Neuronal stem cell (in vitro differentiated cells): ENCODE measurements at regions not wholly inside any gene's neighbourhood (a gene's known extent, or its start where the extent isn't known, plus 50 kb on each side); places are given as distances from the start of the nearest gene placed in this dataset.

Source experiments
- DNase-seq: peaks from one replicate; pipeline ENCODE4 v3.0.0-alpha.2; 2013; ENCODE audit warnings: low spot score
- H2AFZ ChIP-seq: one replicate; pipeline ENCODE4 v1.6.1; 2013; ENCODE audit warnings: mild to moderate bottlenecking, low read length, inconsistent platforms
- H2AK5ac ChIP-seq: 2 replicates; pipeline ENCODE4 v1.6.1; 2013; ENCODE audit warnings: low read depth, mild to moderate bottlenecking, inconsistent platforms, low read length, moderate library complexity, mixed read lengths
- H2BK120ac ChIP-seq: 2 replicates; pipeline ENCODE4 v1.6.1; 2013; ENCODE audit warnings: low read depth, mild to moderate bottlenecking, inconsistent platforms, low read length, moderate library complexity, mixed read lengths
- H2BK12ac ChIP-seq: one replicate; pipeline ENCODE4 v1.6.1; 2013; ENCODE audit warnings: low read length, inconsistent platforms
- H2BK15ac ChIP-seq: 2 replicates; pipeline ENCODE4 v1.6.1; 2013; ENCODE audit warnings: mild to moderate bottlenecking, low read length, inconsistent platforms, mixed read lengths
- H2BK5ac ChIP-seq: one replicate; pipeline ENCODE4 v1.6.1; 2013; ENCODE audit warnings: inconsistent platforms, mild to moderate bottlenecking, low read length, moderate library complexity
- H3K14ac ChIP-seq: one replicate; pipeline ENCODE4 v1.6.1; 2013; ENCODE audit warnings: low read length, inconsistent platforms
- H3K18ac ChIP-seq: 2 replicates; pipeline ENCODE4 v1.6.1; 2013; ENCODE audit warnings: low read length, inconsistent platforms
- H3K23ac ChIP-seq: 2 replicates; pipeline ENCODE4 v1.6.1; 2013; ENCODE audit warnings: low read depth, mild to moderate bottlenecking, mixed read lengths, low read length, inconsistent platforms; ENCODE audit not compliant: poor library complexity
- H3K27ac ChIP-seq: replicated peaks from 3 replicates; pipeline ENCODE4 v1.5.1; 2013; ENCODE audit warnings: low read length, inconsistent platforms
- H3K27me3 ChIP-seq, 3 experiments: 2 replicates each; pipeline ENCODE4 v1.6.1; 2013; ENCODE audit warnings: low read length in 3 of 3, mild to moderate bottlenecking in 2 of 3, inconsistent platforms in 1 of 3, low read depth in 1 of 3, mixed read lengths in 1 of 3, moderate library complexity in 1 of 3; ENCODE audit not compliant: control insufficient read depth in 3 of 3, insufficient read depth in 3 of 3
- H3K36me3 ChIP-seq, 2 donors: replicated peaks in 1 of 2; 2 replicates each; pipeline ENCODE4 v1.6.1; 2013; ENCODE audit warnings: low read length in 2 of 2; ENCODE audit not compliant: control insufficient read depth in 2 of 2, insufficient read depth in 2 of 2
- H3K4ac ChIP-seq: 2 replicates; pipeline ENCODE4 v1.6.1; 2013; ENCODE audit warnings: inconsistent platforms, mild to moderate bottlenecking, low read length, moderate library complexity
- H3K4me1 ChIP-seq, 2 donors: 1 replicate in 1 of 2; 2 replicates in 1 of 2; pipeline ENCODE4 v1.6.1; 2013; ENCODE audit warnings: low read length in 2 of 2, low read depth in 1 of 2; ENCODE audit not compliant: control insufficient read depth in 2 of 2, insufficient read depth in 1 of 2
- H3K4me2 ChIP-seq: one replicate; pipeline ENCODE4 v1.6.1; 2013; ENCODE audit warnings: mild to moderate bottlenecking, low read length, inconsistent platforms; ENCODE audit not compliant: insufficient read depth, poor library complexity, severe bottlenecking
- H3K4me3 ChIP-seq, 2 donors: 2 replicates each; pipeline ENCODE4 v1.5.1; 2013; ENCODE audit warnings: low read length in 2 of 2, mild to moderate bottlenecking in 2 of 2, inconsistent platforms in 1 of 2, moderate library complexity in 1 of 2
- H3K79me1 ChIP-seq: one replicate; pipeline ENCODE4 v1.6.1; 2013; ENCODE audit warnings: low read depth, mild to moderate bottlenecking, inconsistent platforms, low read length, moderate library complexity
- H3K9ac ChIP-seq: one replicate; pipeline ENCODE4 v1.6.1; 2013; ENCODE audit warnings: mild to moderate bottlenecking, low read depth, low read length, inconsistent platforms; ENCODE audit not compliant: poor library complexity
- H3K9me3 ChIP-seq, 2 donors: replicated peaks in 1 of 2; 2 replicates each; pipeline versions ENCODE3 to v1.6.1; 2013; ENCODE audit warnings: low read length in 2 of 2, mild to moderate bottlenecking in 2 of 2, inconsistent platforms in 1 of 2, low read depth in 1 of 2, mixed read lengths in 1 of 2, moderate library complexity in 1 of 2; ENCODE audit not compliant: control insufficient read depth in 2 of 2, insufficient read depth in 1 of 2
- H4K8ac ChIP-seq: one replicate; pipeline ENCODE4 v1.6.1; 2013; ENCODE audit warnings: low read depth, mild to moderate bottlenecking, inconsistent platforms, low read length, moderate library complexity
- H4K91ac ChIP-seq: one replicate; pipeline ENCODE4 v1.6.1; 2013; ENCODE audit warnings: low read length, low read depth, mild to moderate bottlenecking, inconsistent platforms; ENCODE audit not compliant: poor library complexity
- WGBS, 2 donors: extraction: QIAGEN DNeasy Blood & Tissue Kit; methylation state at CpG; one replicate each; pipeline ENCODE4 v1.1.7; 2013; ENCODE audit warnings: missing lambda C conversion rate in 2 of 2, mixed read lengths in 1 of 2; ENCODE audit not compliant: insufficient read length in 2 of 2, insufficient replicate concordance in 1 of 2; ENCODE audit errors: extremely low coverage in 2 of 2; 5-methylcytosine and 5-hydroxymethylcytosine counted together

DNA sequence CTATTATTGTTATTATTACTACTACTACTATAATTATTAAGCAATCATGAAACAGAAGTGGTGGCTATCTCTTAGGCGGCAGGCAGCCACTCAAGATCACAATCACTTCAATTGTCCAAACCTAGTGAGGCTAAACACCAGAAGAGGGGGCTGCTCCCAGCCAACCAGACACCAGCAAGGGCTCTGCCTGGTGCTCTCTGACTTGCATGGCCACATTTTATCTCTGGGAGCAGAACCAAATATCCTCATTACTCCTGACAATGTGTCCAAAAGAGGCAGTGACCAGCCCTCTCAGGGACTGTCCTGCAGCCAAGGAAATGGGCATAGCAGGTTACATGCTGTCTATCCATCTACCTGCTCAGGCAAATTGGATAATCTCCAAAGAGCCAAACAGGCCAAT, 187.4 kb upstream of the PDE1C start:
- Histone ChIP-seq H3K4ac (no peak overlapping the region), H2AK5ac (no peak overlapping the region), H3K18ac (no peak overlapping the region), H3K36me3 (no peaks in the 10 kb centered on the region), H2BK120ac (no peak overlapping the region), H2BK12ac (no peak overlapping the region), H3K27ac (no peak overlapping the region), H3K9ac (no peak overlapping the region), H3K79me1 (peaks cover 2% of the 10 kb centered on the region), H3K9me3 (no peaks in the 10 kb centered on the region), H3K14ac (no peak overlapping the region), H2BK15ac (no peak overlapping the region), H3K27me3 (no peaks in the 10 kb centered on the region), H3K4me2 (no peak overlapping the region), H2AFZ (no peak overlapping the region), H3K4me1 (peaks cover 0 to 9% of the 10 kb centered on the region in 2 donors), H3K4me3 (no peak overlapping the region), H4K91ac (no peak overlapping the region), H3K23ac (no peak overlapping the region), H2BK5ac (no peak overlapping the region), H4K8ac (no peak overlapping the region)
- WGBS, 2 donors: no CpG with 5 or more reads among the region's 1 CpG
- DNase-seq: no peak

DNA sequence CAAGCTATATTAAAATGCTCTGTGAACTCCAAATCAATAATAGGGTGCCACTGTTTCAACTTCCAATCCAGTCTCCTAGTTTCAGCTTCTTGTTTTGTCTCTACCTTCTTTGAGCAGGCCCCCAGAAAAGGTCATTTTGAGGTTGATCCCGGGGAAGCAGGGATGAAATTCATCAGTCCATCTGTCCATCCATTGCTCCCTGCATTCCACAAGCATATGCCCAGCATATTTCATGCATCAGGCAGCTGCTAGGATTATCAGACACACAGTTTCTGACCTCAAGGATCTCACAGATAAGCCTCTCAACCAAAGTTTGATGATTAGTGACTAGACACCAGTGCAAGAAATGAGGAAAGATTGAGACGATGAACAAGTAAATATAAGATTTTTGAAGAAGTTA, 186.6 kb upstream of the PDE1C start:
- H2BK12ac ChIP-seq: no peak overlapping the region
- H4K8ac ChIP-seq: no peak overlapping the region
- no peak overlapping the region for H2AK5ac ChIP-seq
- H3K4me2 ChIP-seq: no peak overlapping the region
- WGBS, 2 donors: no CpG with 5 or more reads among the region's 2 CpGs
- H2BK5ac ChIP-seq: no peak overlapping the region
- no peak overlapping the region for H2AFZ ChIP-seq
- H3K4me3 ChIP-seq: no peak overlapping the region
- peaks cover 0 to 9% of the 10 kb centered on the region in 2 donors for H3K4me1 ChIP-seq
- H3K27ac ChIP-seq: no peak overlapping the region
- DNase-seq: no peak
- no peak overlapping the region for H2BK15ac ChIP-seq
- no peak overlapping the region for H3K14ac ChIP-seq
- H3K27me3 ChIP-seq: no peaks in the 10 kb centered on the region
- no peak overlapping the region for H3K18ac ChIP-seq
- no peak overlapping the region for H3K4ac ChIP-seq
- H4K91ac ChIP-seq: no peak overlapping the region
- H3K9ac ChIP-seq: no peak overlapping the region
- H2BK120ac ChIP-seq: no peak overlapping the region
- no peaks in the 10 kb centered on the region for H3K9me3 ChIP-seq
- H3K23ac ChIP-seq: no peak overlapping the region
- H3K79me1 ChIP-seq: no peaks in the 10 kb centered on the region
- no peaks in the 10 kb centered on the region for H3K36me3 ChIP-seq

DNA sequence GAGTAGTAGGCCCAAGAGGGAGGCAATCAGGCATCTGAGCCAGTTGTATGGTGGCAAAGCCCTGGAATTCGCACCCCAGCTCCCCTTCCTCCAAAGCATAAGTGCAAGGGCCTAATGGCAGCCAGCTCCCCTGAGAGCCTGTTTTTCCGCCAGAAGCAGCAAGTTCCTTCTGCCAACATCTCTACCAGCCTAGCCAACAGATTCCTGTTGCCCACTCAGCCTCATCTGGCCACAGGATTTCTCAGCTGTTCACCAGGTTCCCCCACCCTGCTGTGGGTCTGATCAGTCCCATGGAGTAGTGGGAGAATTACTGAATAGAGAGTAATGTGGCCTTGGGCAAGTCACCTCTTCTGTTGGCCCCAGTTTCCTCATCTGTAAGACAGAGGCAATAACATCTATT, 186.2 kb upstream of the PDE1C start:
- no peak overlapping the region for H2AK5ac ChIP-seq
- no peak overlapping the region for H3K4me2 ChIP-seq
- no peak overlapping the region for H3K27ac ChIP-seq
- no peaks in the 10 kb centered on the region for H3K9me3 ChIP-seq
- no peak overlapping the region for H2BK5ac ChIP-seq
- no peak for DNase-seq
- H2BK12ac ChIP-seq: no peak overlapping the region
- no peak overlapping the region for H3K9ac ChIP-seq
- H4K8ac ChIP-seq: no peak overlapping the region
- H3K23ac ChIP-seq: no peak overlapping the region
- no CpG with 5 or more reads among the region's 2 CpGs for WGBS, 2 donors
- no peaks in the 10 kb centered on the region for H3K79me1 ChIP-seq
- no peaks in the 10 kb centered on the region for H3K36me3 ChIP-seq
- no peak overlapping the region for H3K14ac ChIP-seq
- H2AFZ ChIP-seq: no peak overlapping the region
- H3K4me3 ChIP-seq: no peak overlapping the region
- no peak overlapping the region for H2BK120ac ChIP-seq
- no peak overlapping the region for H3K4ac ChIP-seq
- no peak overlapping the region for H2BK15ac ChIP-seq
- H3K18ac ChIP-seq: no peak overlapping the region
- H3K4me1 ChIP-seq: peaks cover 0 to 9% of the 10 kb centered on the region in 2 donors
- no peak overlapping the region for H4K91ac ChIP-seq
- no peaks in the 10 kb centered on the region for H3K27me3 ChIP-seq

DNA sequence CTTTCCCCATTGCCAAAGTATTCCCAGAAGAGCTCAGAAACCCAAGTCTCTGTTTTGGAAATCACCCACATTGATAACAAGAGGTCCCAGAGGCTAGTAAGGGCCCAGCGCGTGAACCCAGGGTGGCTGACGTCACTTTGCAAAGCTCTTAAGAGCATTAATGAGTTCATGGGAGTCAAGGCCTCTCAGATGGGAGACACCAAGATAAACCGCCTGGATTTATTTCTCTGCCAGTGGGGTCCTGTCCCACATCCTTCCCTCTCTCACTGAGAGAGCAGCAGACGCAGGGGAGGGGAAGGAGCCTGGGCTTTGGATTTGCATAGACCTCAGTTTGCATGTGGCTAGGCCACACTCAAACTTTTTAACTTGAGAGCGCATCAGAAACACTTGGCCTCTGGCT, 184.8 kb upstream of the PDE1C start:
- no peak overlapping the region for H3K14ac ChIP-seq
- H2AFZ ChIP-seq: no peak overlapping the region
- H3K4ac ChIP-seq: no peak overlapping the region
- no peaks in the 10 kb centered on the region for H3K27me3 ChIP-seq
- no peak overlapping the region for H2AK5ac ChIP-seq
- H3K18ac ChIP-seq: no peak overlapping the region
- no peaks in the 10 kb centered on the region for H3K9me3 ChIP-seq
- no peak overlapping the region for H3K9ac ChIP-seq
- H4K91ac ChIP-seq: no peak overlapping the region
- no peak overlapping the region for H3K27ac ChIP-seq
- no peak overlapping the region for H3K4me3 ChIP-seq
- H3K4me2 ChIP-seq: no peak overlapping the region
- H3K36me3 ChIP-seq: no peaks in the 10 kb centered on the region
- H3K4me1 ChIP-seq: peaks cover 0 to 9% of the 10 kb centered on the region in 2 donors
- H2BK5ac ChIP-seq: no peak overlapping the region
- no peak overlapping the region for H4K8ac ChIP-seq
- H2BK12ac ChIP-seq: no peak overlapping the region
- no peak overlapping the region for H2BK120ac ChIP-seq
- WGBS, 2 donors: no CpG with 5 or more reads among the region's 6 CpGs
- no peak overlapping the region for H3K23ac ChIP-seq
- H3K79me1 ChIP-seq: no peaks in the 10 kb centered on the region
- no peak for DNase-seq
- no peak overlapping the region for H2BK15ac ChIP-seq
